PFSK-1 (cell line): ENCODE measurements at regions not wholly inside any gene's neighbourhood (a gene's known extent, or its start where the extent isn't known, plus 50 kb on each side); places are given as distances from the start of the nearest gene placed in this dataset.

Source experiments
- FOXP2 ChIP-seq: optimal IDR thresholded peaks from 2 replicates; pipeline ENCODE3; 2011; ENCODE audit warnings: borderline replicate concordance, control low read depth, inconsistent platforms; ENCODE audit not compliant: insufficient read depth; ENCODE audit errors: extremely low read length, extremely low read depth
- POLR2AphosphoS5 ChIP-seq: IDR thresholded peaks from 2 replicates; pipeline ENCODE4 v1.6.1; 2012; ENCODE audit warnings: low read depth, mild to moderate bottlenecking, control low read depth, low read length, moderate library complexity
- SIN3A ChIP-seq: IDR thresholded peaks from 2 replicates; pipeline ENCODE4 v1.6.1; 2012; ENCODE audit warnings: mild to moderate bottlenecking, low read length, moderate library complexity, borderline replicate concordance; ENCODE audit not compliant: insufficient read depth
- TAF1 ChIP-seq: IDR thresholded peaks from 2 replicates; pipeline ENCODE4 v1.6.1; 2012; ENCODE audit warnings: low read length, control low read depth, borderline replicate concordance; ENCODE audit not compliant: insufficient read depth
- TF ChIP-seq, protein P1 (sequence below), 2 experiments: IDR thresholded peaks; 2 replicates each; pipeline versions ENCODE4 v1.6.1 to v1.8.0; 2011 to 2012; ENCODE audit warnings: low read depth in 2 of 2, low read length in 2 of 2, control low read depth in 1 of 2, inconsistent platforms in 1 of 2, mild to moderate bottlenecking in 1 of 2, moderate library complexity in 1 of 2; ENCODE audit not compliant: insufficient read depth in 1 of 2

DNA sequence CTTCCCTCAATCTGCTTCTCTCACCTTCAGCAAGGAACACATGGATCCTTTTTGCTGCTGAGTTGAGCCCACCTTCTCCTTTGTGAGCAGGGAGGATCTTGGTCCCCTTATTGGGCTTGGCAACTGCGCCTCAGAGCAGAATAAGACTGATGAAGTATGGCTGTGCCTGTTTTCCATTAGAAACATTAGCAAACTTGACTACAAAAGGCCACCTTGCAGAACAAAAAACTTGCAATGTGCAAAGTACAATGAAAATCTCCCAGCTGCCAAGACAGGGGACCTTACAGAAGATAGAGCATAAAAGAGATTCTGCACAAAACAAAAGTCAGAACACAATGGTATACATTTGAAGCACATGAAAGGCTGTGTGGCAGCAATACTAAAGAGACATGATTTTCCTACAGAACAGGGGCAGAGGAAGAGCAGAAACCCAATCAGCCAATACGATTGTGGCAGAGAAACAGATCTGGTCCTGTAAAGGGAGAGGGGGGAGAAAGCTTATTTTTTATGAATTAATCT, 173.5 kb upstream of the SNX19 start:
- TF ChIP-seq POLR2AphosphoS5 (no peak), FOXP2 (no peak), SIN3A (no peak), TAF1 (no peak)
- TF ChIP-seq, protein P1, sequence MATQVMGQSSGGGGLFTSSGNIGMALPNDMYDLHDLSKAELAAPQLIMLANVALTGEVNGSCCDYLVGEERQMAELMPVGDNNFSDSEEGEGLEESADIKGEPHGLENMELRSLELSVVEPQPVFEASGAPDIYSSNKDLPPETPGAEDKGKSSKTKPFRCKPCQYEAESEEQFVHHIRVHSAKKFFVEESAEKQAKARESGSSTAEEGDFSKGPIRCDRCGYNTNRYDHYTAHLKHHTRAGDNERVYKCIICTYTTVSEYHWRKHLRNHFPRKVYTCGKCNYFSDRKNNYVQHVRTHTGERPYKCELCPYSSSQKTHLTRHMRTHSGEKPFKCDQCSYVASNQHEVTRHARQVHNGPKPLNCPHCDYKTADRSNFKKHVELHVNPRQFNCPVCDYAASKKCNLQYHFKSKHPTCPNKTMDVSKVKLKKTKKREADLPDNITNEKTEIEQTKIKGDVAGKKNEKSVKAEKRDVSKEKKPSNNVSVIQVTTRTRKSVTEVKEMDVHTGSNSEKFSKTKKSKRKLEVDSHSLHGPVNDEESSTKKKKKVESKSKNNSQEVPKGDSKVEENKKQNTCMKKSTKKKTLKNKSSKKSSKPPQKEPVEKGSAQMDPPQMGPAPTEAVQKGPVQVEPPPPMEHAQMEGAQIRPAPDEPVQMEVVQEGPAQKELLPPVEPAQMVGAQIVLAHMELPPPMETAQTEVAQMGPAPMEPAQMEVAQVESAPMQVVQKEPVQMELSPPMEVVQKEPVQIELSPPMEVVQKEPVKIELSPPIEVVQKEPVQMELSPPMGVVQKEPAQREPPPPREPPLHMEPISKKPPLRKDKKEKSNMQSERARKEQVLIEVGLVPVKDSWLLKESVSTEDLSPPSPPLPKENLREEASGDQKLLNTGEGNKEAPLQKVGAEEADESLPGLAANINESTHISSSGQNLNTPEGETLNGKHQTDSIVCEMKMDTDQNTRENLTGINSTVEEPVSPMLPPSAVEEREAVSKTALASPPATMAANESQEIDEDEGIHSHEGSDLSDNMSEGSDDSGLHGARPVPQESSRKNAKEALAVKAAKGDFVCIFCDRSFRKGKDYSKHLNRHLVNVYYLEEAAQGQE (IDR thresholded peaks at IDR 0.05; ENCODE audit: insufficient read depth in 1 of 2, low read depth in 2 of 2, low read length in 2 of 2) = no peak

- TF ChIP-seq, protein P1 (IDR thresholded peaks at IDR 0.05; ENCODE audit: insufficient read depth in 1 of 2, low read depth in 2 of 2, low read length in 2 of 2) = no peak
- no peak for TF ChIP-seq SIN3A
- TF ChIP-seq TAF1 = no peak
- no peak for TF ChIP-seq FOXP2
- TF ChIP-seq POLR2AphosphoS5 = no peak
These were observed 176.2 kb upstream of the SNX19 start for GRCh38 chr11:131092469-131092868.

DNA sequence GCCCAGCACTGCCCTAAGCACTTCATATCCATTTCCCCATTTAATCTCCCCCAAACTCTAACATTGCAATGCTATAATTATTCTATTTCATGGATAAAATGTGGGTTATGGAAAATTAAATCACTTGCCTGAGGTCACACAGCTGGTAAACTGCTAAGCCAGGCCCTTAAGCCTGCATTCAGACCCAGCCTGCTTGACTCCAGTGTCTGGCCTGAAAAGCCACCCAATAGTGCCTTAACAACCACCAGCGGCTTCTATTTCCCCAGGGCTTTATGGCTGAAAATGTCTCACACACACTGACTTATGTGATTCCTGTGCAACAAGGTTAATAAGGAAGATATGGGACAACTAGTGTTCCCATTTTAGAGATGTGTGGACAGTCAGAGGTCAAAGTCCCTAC, 178.5 kb upstream of the SNX19 start:
- TF ChIP-seq POLR2AphosphoS5 (no peak), SIN3A (no peak), FOXP2 (no peak), TAF1 (no peak)
- TF ChIP-seq, protein P1 (IDR thresholded peaks at IDR 0.05; ENCODE audit: insufficient read depth in 1 of 2, low read depth in 2 of 2, low read length in 2 of 2) = no peak

GRCh38 chr11:131095511-131096185, 179.4 kb upstream of the SNX19 start:
- TF ChIP-seq, protein P1 (IDR thresholded peaks at IDR 0.05; ENCODE audit: insufficient read depth in 1 of 2, low read depth in 2 of 2, low read length in 2 of 2) = no peak
- no peak for TF ChIP-seq TAF1
- TF ChIP-seq FOXP2 = no peak
- TF ChIP-seq POLR2AphosphoS5 = no peak
- TF ChIP-seq SIN3A = no peak

GRCh38 chr11:131099013-131099412, 182.7 kb upstream of the SNX19 start:
- TF ChIP-seq POLR2AphosphoS5 (no peak), SIN3A (no peak), TAF1 (no peak), FOXP2 (no peak)
- TF ChIP-seq, protein P1 (IDR thresholded peaks at IDR 0.05; ENCODE audit: insufficient read depth in 1 of 2, low read depth in 2 of 2, low read length in 2 of 2) = no peak
